Activated T-helper 1 cell treated with anti-CD3 and anti-CD28 coated beads, Interleukin-12 subunit alpha, Interleukin-12 subunit beta, Interleukin-2, Interleukin-4 antibody, amounts not matched to agents 30 ng/mL and 10 ng/mL and 1 ng/mL, durations not matched to agents 14 hours and 24 hours and 36 hours (primary cell): ENCODE measurements at regions not wholly inside any gene's neighbourhood (a gene's known extent, or its start where the extent isn't known, plus 50 kb on each side); places are given as distances from the start of the nearest gene placed in this dataset.

ENCODE experiments used
- DNase-seq: peaks from one replicate; pipeline ENCODE4 v3.0.0; 2021; ENCODE audit warnings: low spot score
- H3K27ac Mint-ChIP-seq: one replicate; pipeline ENCODE4 v1.8.0; 2021; ENCODE audit warnings: mild to moderate bottlenecking, mixed read lengths
- H3K27me3 Mint-ChIP-seq: one replicate; pipeline ENCODE4 v1.8.0; 2022; ENCODE audit warnings: mild to moderate bottlenecking, moderate library complexity, mixed read lengths; ENCODE audit not compliant: insufficient read depth
- H3K36me3 Mint-ChIP-seq: one replicate; pipeline ENCODE4 v1.8.0; 2021; ENCODE audit warnings: low read depth, mixed read lengths
- H3K4me1 Mint-ChIP-seq: one replicate; pipeline ENCODE4 v1.8.0; 2021; ENCODE audit warnings: low read depth, mixed read lengths
- H3K4me3 Mint-ChIP-seq: one replicate; pipeline ENCODE4 v1.8.0; 2021; ENCODE audit warnings: mild to moderate bottlenecking, moderate library complexity, mixed read lengths
- H3K9me3 Mint-ChIP-seq: one replicate; pipeline ENCODE4 v1.8.0; 2021; ENCODE audit warnings: mixed read lengths
- intact Hi-C: fragments of 100-400 bp; cut with micrococcal nuclease; formaldehyde crosslinking; loops from one replicate; pipeline ENCODE4 v1.15.1; 2024

- intact Hi-C loops = no loop called here
- Mint-ChIP-seq H3K36me3 (no peaks in the 10 kb centered on the region), H3K9me3 (peaks cover 6% of the 10 kb centered on the region), H3K27me3 (no peaks in the 10 kb centered on the region), H3K4me3 (no peak overlapping the region), H3K27ac (no peak overlapping the region), H3K4me1 (no peaks in the 10 kb centered on the region)
- DNase-seq = no peak
Observed at GRCh38 chr20:7366189-7366588, 574.1 kb downstream of the HAO1 start.

- no peaks in the 10 kb centered on the region for H3K9me3 Mint-ChIP-seq
- DNase-seq = no peak
- intact Hi-C loops = loop anchor here (10.0 kb wide), 1 partner anchor 607 kb away; the partner anchor contains the start of gene BMP2
- H3K27me3 Mint-ChIP-seq = no peaks in the 10 kb centered on the region
- no peaks in the 10 kb centered on the region for H3K36me3 Mint-ChIP-seq
- no peaks in the 10 kb centered on the region for H3K4me1 Mint-ChIP-seq
- no peak overlapping the region for H3K4me3 Mint-ChIP-seq
- no peak overlapping the region for H3K27ac Mint-ChIP-seq
Observed at GRCh38 chr20:7371518-7372163, 568.6 kb downstream of the HAO1 start.

- H3K27ac Mint-ChIP-seq = no peak overlapping the region
- H3K4me1 Mint-ChIP-seq = no peaks in the 10 kb centered on the region
- no peaks in the 10 kb centered on the region for H3K9me3 Mint-ChIP-seq
- no peak overlapping the region for H3K4me3 Mint-ChIP-seq
- intact Hi-C loops = loop anchor here (10.0 kb wide), 1 partner anchor 611 kb away; the partner anchor contains the start of gene BMP2
- H3K27me3 Mint-ChIP-seq = no peaks in the 10 kb centered on the region
- H3K36me3 Mint-ChIP-seq = no peaks in the 10 kb centered on the region
- DNase-seq = no peak
Observed at GRCh38 chr20:7375905-7376304, 564.4 kb downstream of the HAO1 start.

- H3K27ac Mint-ChIP-seq = no peak overlapping the region
- no peaks in the 10 kb centered on the region for H3K36me3 Mint-ChIP-seq
- H3K4me1 Mint-ChIP-seq = no peaks in the 10 kb centered on the region
- intact Hi-C loops = loop anchor here (10.0 kb wide), 1 partner anchor 614 kb away; the partner anchor contains the start of gene BMP2
- H3K4me3 Mint-ChIP-seq = no peak overlapping the region
- no peaks in the 10 kb centered on the region for H3K27me3 Mint-ChIP-seq
- H3K9me3 Mint-ChIP-seq = no peaks in the 10 kb centered on the region
- DNase-seq = no peak
Observed at GRCh38 chr20:7378864-7379605, 561.2 kb downstream of the HAO1 start.

- Mint-ChIP-seq H3K36me3 (no peaks in the 10 kb centered on the region), H3K27ac (no peak overlapping the region), H3K4me3 (no peak overlapping the region), H3K27me3 (no peaks in the 10 kb centered on the region), H3K4me1 (no peaks in the 10 kb centered on the region), H3K9me3 (no peaks in the 10 kb centered on the region)
- intact Hi-C loops = loop anchor here (10.0 kb wide), 1 partner anchor 615 kb away; the partner anchor contains the start of gene BMP2
- no peak for DNase-seq
Observed at GRCh38 chr20:7379621-7380220, 560.5 kb downstream of the HAO1 start.

GRCh38 chr20:7383216-7383615 is 557.0 kb downstream of the HAO1 start:
- peaks cover 5% of the 10 kb centered on the region for H3K9me3 Mint-ChIP-seq
- H3K36me3 Mint-ChIP-seq = no peaks in the 10 kb centered on the region
- H3K4me1 Mint-ChIP-seq = no peaks in the 10 kb centered on the region
- DNase-seq = no peak
- intact Hi-C loops = no loop called here
- no peak overlapping the region for H3K4me3 Mint-ChIP-seq
- no peaks in the 10 kb centered on the region for H3K27me3 Mint-ChIP-seq
- H3K27ac Mint-ChIP-seq = no peak overlapping the region

GRCh38 chr20:7387638-7388193 is 552.5 kb downstream of the HAO1 start:
- no peaks in the 10 kb centered on the region for H3K36me3 Mint-ChIP-seq
- DNase-seq = no peak
- no peak overlapping the region for H3K4me3 Mint-ChIP-seq
- no peaks in the 10 kb centered on the region for H3K27me3 Mint-ChIP-seq
- no peaks in the 10 kb centered on the region for H3K4me1 Mint-ChIP-seq
- H3K27ac Mint-ChIP-seq = no peak overlapping the region
- intact Hi-C loops = no loop called here
- H3K9me3 Mint-ChIP-seq = peaks cover 5% of the 10 kb centered on the region

GRCh38 chr20:7389216-7389615 is 551.0 kb downstream of the HAO1 start:
- no peak overlapping the region for H3K27ac Mint-ChIP-seq
- no peak overlapping the region for H3K4me3 Mint-ChIP-seq
- DNase-seq = no peak
- intact Hi-C loops = no loop called here
- H3K9me3 Mint-ChIP-seq = peaks cover 5% of the 10 kb centered on the region
- no peaks in the 10 kb centered on the region for H3K4me1 Mint-ChIP-seq
- no peaks in the 10 kb centered on the region for H3K27me3 Mint-ChIP-seq
- no peaks in the 10 kb centered on the region for H3K36me3 Mint-ChIP-seq

GRCh38 chr20:7392542-7393206 is 547.6 kb downstream of the HAO1 start:
- no peaks in the 10 kb centered on the region for H3K27me3 Mint-ChIP-seq
- no peaks in the 10 kb centered on the region for H3K36me3 Mint-ChIP-seq
- no peak overlapping the region for H3K4me3 Mint-ChIP-seq
- no peaks in the 10 kb centered on the region for H3K9me3 Mint-ChIP-seq
- intact Hi-C loops = no loop called here
- DNase-seq = no peak
- no peaks in the 10 kb centered on the region for H3K4me1 Mint-ChIP-seq
- H3K27ac Mint-ChIP-seq = no peak overlapping the region

GRCh38 chr20:7399114-7399513 is 541.1 kb downstream of the HAO1 start:
- Mint-ChIP-seq H3K4me3 (no peak overlapping the region), H3K27me3 (no peaks in the 10 kb centered on the region), H3K4me1 (no peaks in the 10 kb centered on the region), H3K9me3 (no peaks in the 10 kb centered on the region), H3K27ac (no peak overlapping the region), H3K36me3 (no peaks in the 10 kb centered on the region)
- no peak for DNase-seq
- intact Hi-C loops = no loop called here

GRCh38 chr20:7399575-7399974 is 540.7 kb downstream of the HAO1 start:
- Mint-ChIP-seq H3K36me3 (no peaks in the 10 kb centered on the region), H3K4me1 (no peaks in the 10 kb centered on the region), H3K27me3 (no peaks in the 10 kb centered on the region), H3K4me3 (no peak overlapping the region), H3K9me3 (no peaks in the 10 kb centered on the region), H3K27ac (no peak overlapping the region)
- DNase-seq = no peak
- intact Hi-C loops = no loop called here

GRCh38 chr20:7406671-7407070 is 533.6 kb downstream of the HAO1 start:
- no peak overlapping the region for H3K4me3 Mint-ChIP-seq
- intact Hi-C loops = no loop called here
- no peak overlapping the region for H3K27ac Mint-ChIP-seq
- no peaks in the 10 kb centered on the region for H3K9me3 Mint-ChIP-seq
- no peaks in the 10 kb centered on the region for H3K27me3 Mint-ChIP-seq
- no peaks in the 10 kb centered on the region for H3K4me1 Mint-ChIP-seq
- no peaks in the 10 kb centered on the region for H3K36me3 Mint-ChIP-seq
- DNase-seq = no peak
